ENCODE measurements at regions not wholly inside any gene's neighbourhood (a gene's known extent, or its start where the extent isn't known, plus 50 kb on each side); places are given as distances from the start of the nearest gene placed in this dataset.
A peak's percentile ranks its signal among the peaks of the same experiment; 100 is the strongest.

DNA sequence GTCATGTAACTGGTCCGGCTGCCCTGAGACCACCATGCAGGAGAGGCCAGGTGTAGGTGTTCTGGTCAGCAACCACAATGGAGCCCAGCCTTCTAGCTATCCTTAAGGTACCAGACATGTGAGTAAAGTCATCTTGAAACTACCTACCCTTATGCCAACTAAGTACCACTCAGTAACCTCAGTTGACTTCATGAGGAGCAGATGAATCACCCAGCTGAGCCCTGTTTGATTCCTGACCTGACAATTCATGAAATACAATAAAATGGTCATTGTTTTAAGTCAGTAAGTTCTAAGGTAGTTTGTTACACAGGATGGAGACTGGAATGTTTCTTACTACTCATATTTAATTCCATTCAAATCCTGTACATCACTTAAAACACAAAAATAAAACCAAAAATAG is 113.1 kb upstream of the LMO4 start:
- DNase-seq: no peak
- intact Hi-C loops (cut with micrococcal nuclease): no loop called here
- no peak for ATAC-seq

DNA sequence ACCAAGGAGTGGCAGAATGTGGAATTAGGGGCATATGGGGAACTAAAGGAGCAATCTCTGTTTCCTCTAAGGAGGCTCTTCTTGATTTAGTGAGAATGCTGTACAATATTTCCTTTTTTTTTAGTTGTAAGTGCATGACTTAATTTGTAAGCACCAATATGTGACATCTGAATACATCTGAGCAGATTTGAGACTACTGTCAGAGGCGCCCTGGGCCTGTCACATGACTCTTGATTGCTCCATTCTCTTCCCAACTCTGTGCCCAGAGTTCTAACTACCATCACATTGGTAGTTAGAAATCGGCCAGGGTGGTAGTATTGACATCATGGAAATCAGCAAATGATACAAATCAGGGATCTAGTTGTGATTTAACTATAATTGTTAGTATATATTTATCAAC is 110.1 kb upstream of the LMO4 start:
- intact Hi-C loops (cut with micrococcal nuclease): no loop called here
- DNase-seq (no peak), ATAC-seq (no peak)

DNA sequence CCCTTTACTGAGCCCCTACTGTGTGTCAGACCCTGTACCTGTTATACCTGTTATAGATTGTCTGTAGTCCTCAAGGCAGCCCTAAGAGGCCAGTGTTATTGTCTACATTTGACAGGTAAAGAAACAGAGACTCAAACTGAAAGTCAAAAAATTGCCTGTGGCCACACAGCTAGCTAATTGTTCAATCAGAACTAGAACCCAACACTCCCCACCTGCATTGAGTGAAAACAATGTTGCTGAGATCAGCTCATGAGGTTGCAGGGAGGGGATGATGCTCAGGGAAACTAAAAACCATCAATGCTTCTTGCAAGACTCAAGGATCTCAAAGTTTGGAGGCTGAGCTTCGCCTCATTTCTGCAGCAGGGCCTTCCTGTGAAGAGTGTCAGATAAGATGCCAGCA is 109.5 kb upstream of the LMO4 start:
- no peak for DNase-seq
- intact Hi-C loops (cut with micrococcal nuclease): no loop called here
- no peak for ATAC-seq

DNA sequence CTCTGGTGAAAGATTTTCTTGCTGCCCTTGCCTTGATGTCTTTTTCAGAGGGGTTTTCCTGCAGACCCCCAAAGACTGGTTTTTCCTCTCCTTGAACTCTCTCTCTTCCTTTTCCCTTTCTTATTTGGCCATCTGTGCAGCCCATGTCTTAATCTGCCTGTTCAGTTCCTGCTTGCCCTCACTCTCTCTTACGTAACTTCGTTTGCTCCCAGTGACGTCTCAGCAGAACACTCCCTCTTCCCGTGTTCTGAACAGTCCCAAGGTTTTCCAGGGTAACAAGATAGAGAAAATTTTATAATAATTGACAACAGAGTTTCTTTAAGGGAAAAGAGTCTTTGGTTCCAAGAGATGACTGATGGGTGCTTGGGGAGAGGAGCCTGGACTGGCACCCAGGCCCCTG is 109.1 kb upstream of the LMO4 start:
- intact Hi-C loops (cut with micrococcal nuclease): no loop called here
- DNase-seq: no peak
- ATAC-seq: peak; percentile 43

DNA sequence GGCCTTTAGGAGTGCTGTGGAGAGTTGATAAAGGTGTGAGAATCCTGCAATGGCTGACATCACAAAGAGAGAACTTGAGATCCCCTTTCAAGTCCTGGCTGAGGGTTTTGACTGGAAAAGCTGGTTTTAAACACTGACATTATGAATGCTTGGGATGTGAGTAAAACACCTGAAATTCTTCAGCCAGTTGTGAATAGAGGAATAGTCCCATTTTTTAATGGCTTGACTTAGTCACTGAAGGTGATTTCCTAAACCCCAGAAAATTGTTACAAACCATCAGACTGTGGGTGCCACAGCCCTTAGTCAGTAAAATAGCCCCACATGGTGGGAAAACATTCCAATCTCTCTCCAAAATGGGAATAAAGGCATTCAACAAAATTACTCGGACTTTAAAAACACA is 107.7 kb upstream of the LMO4 start:
- no peak for DNase-seq
- intact Hi-C loops (cut with micrococcal nuclease): no loop called here

DNA sequence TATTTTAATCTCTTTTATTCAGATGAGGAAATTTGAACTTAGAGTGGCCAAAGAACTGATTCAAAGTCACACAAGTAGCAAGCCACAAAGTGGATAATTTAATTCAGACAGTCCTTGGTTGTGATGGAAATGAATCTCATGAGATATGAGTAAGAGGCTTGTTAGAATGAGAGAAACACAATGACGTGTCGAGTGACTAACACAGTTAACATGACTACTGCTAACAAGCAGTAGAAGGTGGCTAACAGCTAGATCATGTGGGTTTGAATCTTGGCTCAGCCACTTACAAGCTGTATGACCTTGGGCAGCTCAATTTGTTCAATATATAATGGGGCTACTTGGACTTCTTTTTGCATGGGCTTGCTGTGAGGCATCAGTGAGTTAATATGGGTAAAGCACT is 104.5 kb upstream of the LMO4 start:
- DNase-seq (no peak), ATAC-seq (no peak)
- intact Hi-C loops (cut with micrococcal nuclease): no loop called here

More for the DNA sequence above, 107.7 kb upstream of the LMO4 start:
- no peak for ATAC-seq

DNA sequence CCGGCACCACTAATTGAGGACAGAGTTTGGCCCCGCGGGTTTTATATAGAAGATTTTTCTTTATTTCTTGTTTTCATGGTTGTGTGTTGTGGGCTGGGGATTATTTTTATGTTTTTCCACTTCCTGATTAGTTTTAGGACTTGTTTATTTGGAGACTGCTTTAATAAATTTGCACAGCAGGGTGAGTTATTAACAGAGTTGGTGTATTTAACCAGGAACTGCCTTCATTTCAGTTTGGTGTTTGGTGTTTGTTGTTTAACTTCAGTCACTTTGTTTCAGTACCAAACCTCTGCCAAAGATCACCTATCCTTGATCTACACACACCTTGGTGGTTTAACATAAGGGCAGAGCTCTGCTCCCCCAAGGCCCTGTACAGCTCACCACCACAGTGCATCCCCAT is 103.5 kb upstream of the LMO4 start:
- ATAC-seq: no peak
- intact Hi-C loops (cut with micrococcal nuclease): no loop called here
- DNase-seq: no peak

DNA sequence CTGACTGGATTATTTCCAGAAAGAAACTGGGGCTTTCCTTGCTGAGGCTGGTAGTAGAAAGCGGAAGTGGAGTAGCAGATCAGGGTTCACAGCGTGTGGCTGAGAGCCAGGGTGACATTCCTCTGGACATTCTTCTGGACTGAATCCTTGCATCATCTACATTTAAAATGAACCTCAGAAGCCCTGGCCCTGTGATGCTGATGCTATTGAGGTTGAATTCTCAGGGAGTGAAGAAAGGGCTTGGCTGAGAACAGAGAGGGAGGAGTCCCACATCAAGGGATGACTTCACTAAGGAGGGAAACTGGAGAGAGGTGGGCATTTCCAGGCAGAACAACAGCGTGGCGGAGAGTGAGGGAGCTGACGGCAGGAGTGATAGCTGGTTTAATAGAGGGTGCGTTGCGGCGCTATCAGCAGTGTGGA is 102.3 kb upstream of the LMO4 start:
- intact Hi-C loops (cut with micrococcal nuclease): no loop called here
- peak; percentile 85 for ATAC-seq
- DNase-seq: peak; percentile 73

DNA sequence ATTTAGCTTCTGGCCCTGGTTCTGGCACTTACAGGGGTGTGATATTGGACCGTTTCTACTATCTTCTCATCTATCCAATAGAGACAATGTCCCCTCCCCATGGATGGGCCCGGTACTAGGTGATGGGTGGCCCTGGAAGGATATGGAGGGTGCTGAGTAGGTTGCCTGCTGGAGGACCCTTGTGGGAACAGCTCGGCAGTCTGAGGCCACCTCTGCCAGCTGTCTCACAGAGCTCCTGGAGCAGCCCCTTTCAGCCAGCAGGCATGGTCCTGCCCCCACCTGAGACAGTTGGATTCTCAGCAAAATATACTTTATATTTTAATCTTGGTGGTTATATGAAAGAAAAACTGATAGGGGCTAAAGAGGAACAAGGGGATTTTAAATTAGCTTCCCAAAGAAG is 101.0 kb upstream of the LMO4 start:
- intact Hi-C loops (cut with micrococcal nuclease): no loop called here
- DNase-seq (no peak), ATAC-seq (no peak)

DNA sequence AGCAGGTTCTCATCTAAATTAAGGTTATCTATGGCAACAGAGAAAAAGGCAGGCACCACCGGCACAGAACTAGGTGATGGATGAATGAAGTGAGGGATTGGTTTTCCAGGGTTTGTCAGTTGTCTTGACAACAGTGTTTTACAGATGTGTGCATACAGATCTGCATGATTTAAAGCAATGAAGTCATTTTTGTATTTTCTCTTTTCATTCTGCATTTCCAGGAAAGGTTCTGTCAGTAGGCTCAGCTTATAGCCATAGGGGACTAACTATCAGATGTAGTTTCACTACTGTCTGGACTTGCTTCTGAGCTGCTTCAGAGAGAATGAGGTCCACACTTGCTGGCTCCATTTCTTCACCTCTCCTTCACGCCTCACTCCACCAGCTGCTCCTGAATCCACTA is 98.2 kb upstream of the LMO4 start:
- ATAC-seq: no peak
- intact Hi-C loops (cut with micrococcal nuclease): no loop called here
- no peak for DNase-seq

DNA sequence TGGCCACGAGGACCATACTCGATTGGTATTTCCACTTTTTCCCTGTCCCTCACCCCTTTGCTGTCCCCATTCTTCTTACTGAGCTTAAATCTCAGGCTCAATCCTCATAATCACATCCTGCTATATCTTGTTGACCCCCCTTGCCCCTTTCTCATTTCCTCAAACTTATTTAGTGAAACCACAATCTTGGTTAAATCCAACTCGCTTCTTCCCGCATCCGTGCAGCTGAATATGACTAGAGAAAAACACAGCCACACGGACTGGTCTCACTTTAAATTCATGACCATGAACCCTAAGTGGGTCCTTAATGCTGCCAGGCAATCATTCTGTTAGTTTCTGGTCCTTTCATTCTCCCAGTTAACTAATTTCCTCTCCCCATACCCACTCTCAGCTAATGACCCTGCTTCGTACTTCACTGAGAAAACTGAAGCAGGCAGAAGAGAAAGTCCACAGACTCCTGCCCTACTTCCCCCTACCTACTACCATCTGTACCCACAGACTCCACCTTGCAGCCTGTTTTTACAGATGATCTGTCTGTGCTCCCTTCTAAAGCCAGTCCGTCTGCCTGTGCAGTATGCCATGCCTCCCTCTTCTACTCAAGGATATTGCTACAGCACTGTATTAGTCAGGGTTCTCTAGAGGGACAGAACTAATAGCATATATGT is 96.8 kb upstream of the LMO4 start:
- ATAC-seq (no peak), DNase-seq (no peak)
- intact Hi-C loops (cut with micrococcal nuclease): no loop called here

DNA sequence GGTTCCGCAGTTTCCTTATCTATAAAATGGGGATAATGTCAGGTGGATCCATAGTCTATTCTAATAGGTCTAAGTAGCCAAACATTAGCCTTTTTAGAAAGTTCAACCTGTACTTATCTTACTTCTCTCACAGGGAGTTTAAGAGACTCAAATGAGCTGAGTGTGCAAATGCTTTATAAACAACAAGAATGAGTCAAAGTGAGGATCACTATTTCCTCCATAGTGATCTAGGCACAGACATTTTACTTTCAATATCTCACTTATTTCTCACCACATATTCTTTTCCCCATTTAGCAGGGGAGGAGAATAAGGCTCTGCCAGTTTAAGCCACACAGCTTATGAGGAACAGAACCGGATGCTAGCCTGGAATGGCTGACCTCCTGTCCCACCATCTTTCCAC is 92.1 kb upstream of the LMO4 start:
- DNase-seq (no peak), ATAC-seq (no peak)
- intact Hi-C loops (cut with micrococcal nuclease): no loop called here

DNA sequence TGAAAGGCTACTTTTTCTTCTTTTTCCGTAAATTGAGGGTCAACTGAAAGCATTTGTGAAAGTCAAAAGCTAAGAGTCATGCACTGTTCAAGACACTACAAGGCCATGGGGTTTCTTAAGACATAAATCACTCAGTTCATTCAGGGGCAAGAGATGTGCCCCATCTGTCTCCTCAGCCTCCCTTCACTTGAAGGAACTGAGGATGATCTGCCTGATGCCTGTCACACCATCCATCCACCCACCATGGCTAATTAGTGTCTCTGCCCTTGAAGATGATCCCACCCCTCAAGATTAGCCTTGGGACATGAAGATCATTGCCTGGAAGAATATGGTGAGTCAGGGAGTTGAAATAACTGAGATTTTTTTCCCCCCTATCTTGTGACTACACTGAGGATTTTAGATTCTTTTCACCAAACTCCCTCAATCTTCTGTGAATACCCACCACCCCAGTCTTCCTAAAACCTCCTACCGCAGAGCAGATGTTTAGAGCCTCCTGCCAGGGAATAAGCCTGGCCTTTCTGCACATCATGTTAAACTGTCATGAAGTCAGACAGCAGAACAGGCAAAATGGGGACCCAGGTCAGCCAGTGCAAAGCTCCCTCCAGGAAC is 88.6 kb upstream of the LMO4 start:
- ATAC-seq: no peak
- intact Hi-C loops (cut with micrococcal nuclease): no loop called here
- DNase-seq: no peak

DNA sequence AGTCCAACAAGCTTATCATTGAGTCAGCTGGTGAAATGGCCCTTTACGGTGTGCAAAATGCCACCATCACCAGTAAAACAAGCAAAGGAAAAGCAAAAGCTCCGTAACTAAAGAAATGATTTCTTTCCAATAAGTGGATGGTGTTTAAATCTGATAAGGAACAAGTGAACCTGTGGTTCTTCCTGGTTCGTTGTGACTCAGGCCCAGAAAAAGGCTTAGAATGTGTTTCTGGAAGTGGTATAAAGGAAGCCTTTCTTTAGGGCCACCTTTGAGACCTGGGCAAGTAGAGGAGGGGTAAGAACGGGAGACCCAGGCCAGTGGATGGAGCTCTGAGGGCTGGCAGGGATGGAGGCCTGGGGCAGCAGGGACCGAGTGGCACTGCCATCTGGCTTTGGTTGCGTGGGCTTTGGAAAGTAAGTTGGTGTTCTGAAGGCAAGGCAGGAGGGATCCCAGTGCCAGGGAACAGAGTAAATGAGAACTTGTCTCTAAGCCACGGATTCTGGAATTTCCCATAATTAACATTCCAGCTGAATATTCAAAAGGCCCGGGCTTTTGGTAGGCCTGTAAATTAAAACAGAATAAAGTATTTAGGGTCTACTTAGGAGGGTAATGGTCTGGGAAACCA is 87.9 kb upstream of the LMO4 start:
- no peak for ATAC-seq
- intact Hi-C loops (cut with micrococcal nuclease): no loop called here
- DNase-seq: no peak

DNA sequence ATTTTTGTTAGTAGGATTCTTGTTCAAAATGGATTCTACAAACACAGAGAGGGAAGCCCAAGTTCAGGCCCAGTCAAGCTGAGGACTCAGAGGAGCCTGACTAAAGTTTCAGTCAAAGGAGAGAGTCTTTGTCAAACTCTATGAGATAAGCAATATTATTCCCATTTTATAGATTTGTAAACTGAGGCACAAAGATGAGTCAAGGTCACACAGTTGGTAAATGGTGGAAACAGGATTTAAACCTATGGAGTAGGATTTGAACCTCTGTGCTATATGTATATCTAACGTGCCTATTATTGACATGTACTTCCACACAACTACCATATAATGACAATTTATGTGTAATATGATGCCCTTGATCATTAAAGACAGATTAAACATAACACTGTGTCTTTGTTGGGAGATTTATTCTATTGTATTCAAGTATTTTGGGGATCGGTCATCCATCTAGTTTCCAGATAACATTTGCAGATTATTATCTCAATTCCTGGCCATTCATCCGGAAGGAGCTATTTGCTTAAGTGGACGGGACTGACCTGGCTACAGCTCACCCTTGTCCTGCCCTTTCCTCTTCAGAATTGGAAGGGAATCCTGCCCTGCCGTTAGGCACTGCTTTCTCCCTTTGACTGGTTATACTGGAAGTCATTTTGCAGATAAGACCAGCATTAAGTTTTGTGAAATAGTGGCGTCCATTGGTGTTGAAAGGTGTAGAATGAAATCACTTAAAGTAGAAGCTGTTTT is 86.1 kb upstream of the LMO4 start:
- DNase-seq: no peak
- ATAC-seq: no peak
- intact Hi-C loops (cut with micrococcal nuclease): no loop called here

DNA sequence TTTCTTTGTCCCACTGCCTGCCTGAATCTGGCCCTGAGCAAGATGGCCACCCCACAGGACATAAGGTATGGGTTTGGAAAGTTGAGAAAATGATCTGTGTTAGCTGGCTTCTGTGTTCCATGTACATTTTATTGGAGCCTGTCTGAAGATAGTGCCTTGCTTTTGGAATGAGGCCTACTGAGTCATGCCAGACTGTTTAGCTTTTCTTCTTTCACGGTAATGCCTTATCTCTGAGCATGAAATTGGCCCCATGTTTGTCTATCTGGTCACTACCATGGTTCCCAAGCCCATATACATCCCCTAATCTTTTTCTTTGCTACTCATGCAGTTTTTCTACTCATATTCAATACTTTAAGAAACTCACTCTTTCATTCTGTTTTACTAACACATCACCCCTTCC is 85.1 kb upstream of the LMO4 start:
- intact Hi-C loops (cut with micrococcal nuclease): no loop called here
- no peak for ATAC-seq

DNA sequence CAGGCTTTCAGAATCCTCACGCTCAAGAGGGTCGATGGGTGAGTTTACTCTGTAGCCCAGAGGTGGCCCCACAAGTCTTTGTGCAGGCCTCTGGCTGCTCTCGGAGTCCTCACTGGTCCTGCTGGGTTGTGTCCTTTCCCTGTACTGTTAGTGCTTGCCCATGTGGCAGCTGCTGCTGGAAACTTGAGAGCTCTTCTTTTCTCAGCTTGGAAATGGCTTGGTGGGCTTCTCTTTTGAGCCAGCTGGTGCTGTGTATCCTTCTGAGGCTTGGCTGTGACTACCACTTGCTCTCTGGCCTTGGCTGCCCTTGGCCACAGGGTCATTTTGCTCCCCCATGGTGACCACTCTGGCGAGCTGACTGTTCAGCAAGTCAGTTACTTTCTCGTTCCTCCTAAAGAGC is 82.2 kb upstream of the LMO4 start:
- intact Hi-C loops (cut with micrococcal nuclease): no loop called here
- DNase-seq (no peak), ATAC-seq (no peak)

More for the DNA sequence above, 85.1 kb upstream of the LMO4 start:
- no peak for DNase-seq

DNA sequence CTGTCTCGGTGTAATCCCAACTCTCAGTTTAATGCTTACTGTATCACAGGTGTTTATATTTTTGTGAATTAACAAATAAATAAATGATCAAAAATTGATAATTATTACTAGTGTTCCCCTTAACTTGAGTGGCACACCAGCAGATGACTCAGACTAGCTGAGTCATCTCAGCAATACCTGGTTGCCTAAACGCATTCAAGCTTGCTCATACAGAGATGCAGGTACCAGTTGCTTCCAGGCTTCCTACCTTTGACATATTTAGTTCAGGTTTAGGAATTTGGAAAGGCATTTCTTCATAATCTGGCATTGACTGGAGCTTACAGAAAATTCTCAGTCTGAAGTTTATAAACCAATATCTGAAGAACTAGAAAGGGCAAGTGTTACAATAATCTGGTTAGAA is 78.9 kb upstream of the LMO4 start:
- DNase-seq: no peak
- ATAC-seq: no peak
- intact Hi-C loops (cut with micrococcal nuclease): no loop called here

DNA sequence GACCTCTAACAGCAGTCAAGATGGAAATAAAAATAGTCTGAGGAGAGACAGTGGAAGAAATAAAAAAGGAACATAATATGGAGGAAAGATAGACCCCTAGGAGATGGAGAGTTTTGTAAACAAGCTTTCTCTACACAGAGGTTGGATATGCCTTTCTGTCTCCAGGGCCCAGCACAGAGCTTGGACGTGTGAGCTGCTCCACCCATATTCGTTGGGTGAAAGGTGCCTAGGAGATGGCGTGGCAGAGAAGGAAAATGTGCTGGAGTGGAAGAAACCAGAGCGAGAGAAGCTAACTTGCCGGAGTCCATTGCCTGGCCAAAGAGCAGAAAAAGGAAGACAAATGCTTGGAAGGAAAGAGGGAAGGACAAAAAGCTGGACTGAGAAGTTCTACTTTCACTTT is 78.3 kb upstream of the LMO4 start:
- ATAC-seq: no peak
- intact Hi-C loops (cut with micrococcal nuclease): no loop called here
- no peak for DNase-seq

DNA sequence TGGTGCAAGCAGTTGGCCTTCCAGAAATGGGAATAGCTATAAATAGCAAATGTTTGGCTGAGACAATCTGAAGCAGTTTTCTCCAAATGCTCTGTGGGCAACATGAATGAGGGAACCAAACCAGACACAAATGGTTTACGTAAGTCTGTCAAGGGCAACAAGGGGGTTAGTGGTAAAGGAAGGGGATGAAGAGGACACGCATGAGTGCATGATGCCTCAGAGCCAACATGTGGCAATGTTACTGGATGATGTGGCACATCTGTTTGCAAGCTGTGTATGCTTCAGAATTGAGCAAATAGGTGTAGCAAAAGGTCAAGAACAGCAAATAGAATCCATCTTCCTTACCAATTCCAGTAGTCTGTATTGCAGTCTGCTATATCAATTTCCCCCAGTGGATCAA is 76.3 kb upstream of the LMO4 start:
- ATAC-seq (no peak), DNase-seq (no peak)
- intact Hi-C loops (cut with micrococcal nuclease): no loop called here

DNA sequence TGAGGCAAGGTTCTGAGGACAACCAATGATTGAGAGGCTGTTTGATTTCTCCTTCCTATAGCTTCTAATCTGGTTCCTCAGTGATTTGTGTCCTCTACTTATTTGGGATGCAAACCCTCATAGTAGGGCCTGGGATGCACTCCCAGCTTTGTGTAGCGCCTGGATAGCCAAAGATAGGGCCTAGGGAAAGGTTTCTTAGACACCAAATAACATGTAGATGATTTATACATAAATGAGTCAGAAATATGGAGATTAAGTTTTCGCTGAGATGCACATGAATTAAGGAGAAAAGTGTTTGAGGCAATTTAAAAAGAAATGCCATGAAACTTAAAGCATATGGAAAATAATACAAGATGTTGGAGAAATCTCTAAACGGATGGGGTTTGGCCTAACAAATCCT is 66.0 kb upstream of the LMO4 start:
- no peak for DNase-seq
- intact Hi-C loops (cut with micrococcal nuclease): no loop called here
- ATAC-seq: no peak
